ENCODE measurements at regions not wholly inside any gene's neighbourhood (a gene's known extent, or its start where the extent isn't known, plus 50 kb on each side); places are given as distances from the start of the nearest gene placed in this dataset.

GRCh38 chr7:94243066-94243711, 151.5 kb upstream of the COL1A2 start:
- TF ChIP-seq, protein P1, sequence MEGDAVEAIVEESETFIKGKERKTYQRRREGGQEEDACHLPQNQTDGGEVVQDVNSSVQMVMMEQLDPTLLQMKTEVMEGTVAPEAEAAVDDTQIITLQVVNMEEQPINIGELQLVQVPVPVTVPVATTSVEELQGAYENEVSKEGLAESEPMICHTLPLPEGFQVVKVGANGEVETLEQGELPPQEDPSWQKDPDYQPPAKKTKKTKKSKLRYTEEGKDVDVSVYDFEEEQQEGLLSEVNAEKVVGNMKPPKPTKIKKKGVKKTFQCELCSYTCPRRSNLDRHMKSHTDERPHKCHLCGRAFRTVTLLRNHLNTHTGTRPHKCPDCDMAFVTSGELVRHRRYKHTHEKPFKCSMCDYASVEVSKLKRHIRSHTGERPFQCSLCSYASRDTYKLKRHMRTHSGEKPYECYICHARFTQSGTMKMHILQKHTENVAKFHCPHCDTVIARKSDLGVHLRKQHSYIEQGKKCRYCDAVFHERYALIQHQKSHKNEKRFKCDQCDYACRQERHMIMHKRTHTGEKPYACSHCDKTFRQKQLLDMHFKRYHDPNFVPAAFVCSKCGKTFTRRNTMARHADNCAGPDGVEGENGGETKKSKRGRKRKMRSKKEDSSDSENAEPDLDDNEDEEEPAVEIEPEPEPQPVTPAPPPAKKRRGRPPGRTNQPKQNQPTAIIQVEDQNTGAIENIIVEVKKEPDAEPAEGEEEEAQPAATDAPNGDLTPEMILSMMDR (IDR thresholded peaks at IDR 0.05; ENCODE audit: insufficient read depth, low read depth, low read length): no peak
- TF ChIP-seq EZH2 (IDR thresholded peaks at IDR 0.05; ENCODE audit: insufficient read depth, low read length): no peak

Measured in astrocyte (in vitro differentiated cells and primary cell).